Ammon's horn (tissue), 1 donor: ENCODE measurements at regions not wholly inside any gene's neighbourhood (a gene's known extent, or its start where the extent isn't known, plus 50 kb on each side); places are given as distances from the start of the nearest gene placed in this dataset.
A peak's percentile ranks its signal among the peaks of the same experiment; 100 is the strongest.

Experiments
- DNase-seq: peaks from one replicate; pipeline ENCODE4 v3.0.0-alpha.2; 2016; ENCODE audit warnings: low spot score

- peak; percentile 14 for DNase-seq
Measured at GRCh38 chr6:90403489-90404381, 107.1 kb upstream of the BACH2 start.

GRCh38 chr6:90402831-90403192 lies 106.2 kb upstream of the BACH2 start:
- no peak for DNase-seq

GRCh38 chr6:90401933-90402830 lies 105.5 kb upstream of the BACH2 start:
- no peak for DNase-seq

GRCh38 chr6:90399970-90400369 lies 103.3 kb upstream of the BACH2 start:
- no peak for DNase-seq

GRCh38 chr6:90397929-90398674 lies 101.5 kb upstream of the BACH2 start:
- DNase-seq = no peak

GRCh38 chr6:90397047-90397446 lies 100.4 kb upstream of the BACH2 start:
- no peak for DNase-seq

- peak; percentile 73 for DNase-seq
Measured at GRCh38 chr6:90393232-90393884, 96.7 kb upstream of the BACH2 start.

GRCh38 chr6:90390379-90390778 lies 93.7 kb upstream of the BACH2 start:
- no peak for DNase-seq

GRCh38 chr6:90388395-90388794 lies 91.8 kb upstream of the BACH2 start:
- DNase-seq = no peak

- DNase-seq = no peak
Measured at GRCh38 chr6:90387826-90388225, 91.2 kb upstream of the BACH2 start.

- no peak for DNase-seq
Measured at GRCh38 chr6:90387383-90387775, 90.7 kb upstream of the BACH2 start.

- DNase-seq = peak; percentile 22
Measured at GRCh38 chr6:90386399-90387382, 90.0 kb upstream of the BACH2 start.

GRCh38 chr6:90385759-90386313 lies 89.2 kb upstream of the BACH2 start:
- DNase-seq = no peak

GRCh38 chr6:90384720-90385119 lies 88.1 kb upstream of the BACH2 start:
- DNase-seq = no peak

- DNase-seq = no peak
Measured at GRCh38 chr6:90383196-90383822, 86.7 kb upstream of the BACH2 start.

- no peak for DNase-seq
Measured at GRCh38 chr6:90382760-90383159, 86.1 kb upstream of the BACH2 start.

GRCh38 chr6:90375681-90376439 lies 79.2 kb upstream of the BACH2 start:
- DNase-seq = peak; percentile 43

- no peak for DNase-seq
Measured at GRCh38 chr6:90374201-90374600, 77.6 kb upstream of the BACH2 start.

GRCh38 chr6:90372885-90373284 lies 76.2 kb upstream of the BACH2 start:
- no peak for DNase-seq
